G401 (cell line): ENCODE measurements at regions not wholly inside any gene's neighbourhood (a gene's known extent, or its start where the extent isn't known, plus 50 kb on each side); places are given as distances from the start of the nearest gene placed in this dataset.
"Not testable (repeated sequence)": the region's sequence is repeated elsewhere in the genome, so short reads cannot be mapped to it uniquely, and the experiment has no call there.

Experiments used
- DNase-seq: peaks from one replicate; pipeline ENCODE4 v3.0.0-alpha.2; 2015; ENCODE audit warnings: low spot score
- in situ Hi-C: cut with HindIII; loops from 2 replicates; pipeline ENCODE4 v1.10.0; 2016; ENCODE audit warnings: low sequenced_read_pairs, mixed read lengths

- in situ Hi-C loops = no loop called here
- DNase-seq = no peak
Observed at GRCh38 chr7:81457852-81458522, 311.9 kb downstream of the HGF start.

- in situ Hi-C loops, DNase-seq: not testable (repeated sequence)
Observed at GRCh38 chr7:81453770-81454169, 316.1 kb downstream of the HGF start.

- no peak for DNase-seq
- in situ Hi-C loops = no loop called here
Observed at GRCh38 chr7:81449105-81449504, 320.7 kb downstream of the HGF start.

- no peak for DNase-seq
- in situ Hi-C loops = no loop called here
Observed at GRCh38 chr7:81447351-81447952, 322.4 kb downstream of the HGF start.

GRCh38 chr7:81446212-81446611 lies 323.6 kb downstream of the HGF start:
- DNase-seq = no peak
- in situ Hi-C loops = no loop called here

GRCh38 chr7:81445462-81445861 lies 324.4 kb downstream of the HGF start:
- no peak for DNase-seq
- in situ Hi-C loops = no loop called here

- no peak for DNase-seq
- in situ Hi-C loops = no loop called here
Observed at GRCh38 chr7:81441750-81442149, 328.1 kb downstream of the HGF start.

GRCh38 chr7:81439591-81439990 lies 330.3 kb downstream of the HGF start:
- no peak for DNase-seq
- in situ Hi-C loops = no loop called here

GRCh38 chr7:81437160-81437559 lies 332.7 kb downstream of the HGF start:
- in situ Hi-C loops, DNase-seq: not testable (repeated sequence)

GRCh38 chr7:81433692-81434331 lies 336.0 kb downstream of the HGF start:
- in situ Hi-C loops = no loop called here
- no peak for DNase-seq

GRCh38 chr7:81433206-81433605 lies 336.6 kb downstream of the HGF start:
- in situ Hi-C loops = no loop called here
- no peak for DNase-seq

GRCh38 chr7:81430761-81431160 lies 339.1 kb downstream of the HGF start:
- no peak for DNase-seq
- in situ Hi-C loops = no loop called here

- in situ Hi-C loops = no loop called here
- DNase-seq = no peak
Observed at GRCh38 chr7:81430150-81430549, 339.7 kb downstream of the HGF start.

GRCh38 chr7:81427461-81427860 lies 342.4 kb downstream of the HGF start:
- no peak for DNase-seq
- in situ Hi-C loops = no loop called here

- in situ Hi-C loops = no loop called here
- no peak for DNase-seq
Observed at GRCh38 chr7:81420526-81421226, 349.2 kb downstream of the HGF start.

- in situ Hi-C loops = no loop called here
- DNase-seq = no peak
Observed at GRCh38 chr7:81419731-81420130, 350.1 kb downstream of the HGF start.

GRCh38 chr7:81416659-81417058 lies 353.2 kb downstream of the HGF start:
- in situ Hi-C loops = no loop called here
- DNase-seq = no peak

GRCh38 chr7:81415181-81415580 lies 354.7 kb downstream of the HGF start:
- in situ Hi-C loops = no loop called here
- no peak for DNase-seq

GRCh38 chr7:81414411-81414810 lies 355.4 kb downstream of the HGF start:
- no peak for DNase-seq
- in situ Hi-C loops = no loop called here

GRCh38 chr7:81410471-81411117 lies 359.3 kb downstream of the HGF start:
- no peak for DNase-seq
- in situ Hi-C loops = no loop called here
